ENCODE measurements at regions not wholly inside any gene's neighbourhood (a gene's known extent, or its start where the extent isn't known, plus 50 kb on each side); places are given as distances from the start of the nearest gene placed in this dataset.

DNA sequence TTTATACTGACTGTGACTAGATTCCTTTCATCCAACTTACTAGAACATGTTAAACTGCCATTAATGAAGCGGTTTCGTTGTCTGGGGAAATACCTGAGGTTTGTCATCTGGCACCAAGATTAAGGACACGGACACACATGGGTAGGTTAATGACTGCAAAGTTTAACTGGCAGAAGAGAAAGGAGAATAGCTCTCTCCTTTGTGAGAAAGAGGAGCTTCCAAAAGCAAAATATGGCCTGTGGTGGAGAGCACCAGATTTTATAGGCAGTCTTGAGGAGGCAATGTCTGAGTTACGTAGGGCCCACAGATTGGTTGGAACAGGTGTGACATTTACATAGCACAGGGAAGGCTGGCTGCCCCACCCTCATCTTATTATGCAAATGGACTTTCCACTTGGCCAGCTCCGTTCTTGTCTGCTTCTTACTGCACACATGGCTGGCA, 1193.0 kb upstream of the CELF2 start:
- DNase-seq (ENCODE audit: low spot score), result no peak
- no peak for TF ChIP-seq CTCF (IDR thresholded peaks at IDR 0.05; ENCODE audit: borderline replicate concordance, control extremely low read depth, extremely low read depth, insufficient read depth, missing control alignments)
- in situ Hi-C loops (cut with MboI; ENCODE audit: low sequenced_read_pairs, unreplicated experiment), result no loop called here

DNA sequence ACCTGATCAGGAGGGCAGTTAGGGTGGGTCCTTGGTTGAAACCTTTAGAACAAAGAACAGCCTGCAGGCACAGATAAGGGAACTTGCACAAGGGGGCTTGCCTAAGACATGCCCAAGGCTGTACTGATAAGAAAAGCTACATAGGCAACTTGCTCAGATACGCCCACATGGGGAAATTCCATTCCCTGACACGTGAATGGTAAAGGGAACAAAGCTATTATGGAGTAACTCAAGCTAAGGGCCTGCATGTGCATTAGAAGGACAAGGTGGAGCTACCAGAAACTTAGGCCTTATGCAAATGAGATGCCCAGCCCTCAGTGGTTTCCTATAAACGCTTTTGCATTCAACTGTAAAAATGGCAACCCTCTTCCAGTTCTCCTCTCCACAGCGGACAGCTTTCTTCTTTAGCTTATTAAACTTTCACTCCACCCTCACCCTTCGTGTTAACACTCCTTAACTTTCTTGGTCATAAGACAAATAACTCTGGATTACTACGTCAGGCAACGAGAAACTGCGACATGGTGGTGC, 1192.1 kb upstream of the CELF2 start:
- DNase-seq (ENCODE audit: low spot score), result no peak
- TF ChIP-seq CTCF (IDR thresholded peaks at IDR 0.05; ENCODE audit: borderline replicate concordance, control extremely low read depth, extremely low read depth, insufficient read depth, missing control alignments), result no peak
- in situ Hi-C loops (cut with MboI; ENCODE audit: low sequenced_read_pairs, unreplicated experiment), result no loop called here

- no peak for TF ChIP-seq CTCF (IDR thresholded peaks at IDR 0.05; ENCODE audit: borderline replicate concordance, control extremely low read depth, extremely low read depth, insufficient read depth, missing control alignments)
- DNase-seq (ENCODE audit: low spot score), result no peak
- in situ Hi-C loops (cut with MboI; ENCODE audit: low sequenced_read_pairs, unreplicated experiment), result no loop called here
Observed at GRCh38 chr10:9828110-9828509, 1189.6 kb upstream of the CELF2 start.

DNA sequence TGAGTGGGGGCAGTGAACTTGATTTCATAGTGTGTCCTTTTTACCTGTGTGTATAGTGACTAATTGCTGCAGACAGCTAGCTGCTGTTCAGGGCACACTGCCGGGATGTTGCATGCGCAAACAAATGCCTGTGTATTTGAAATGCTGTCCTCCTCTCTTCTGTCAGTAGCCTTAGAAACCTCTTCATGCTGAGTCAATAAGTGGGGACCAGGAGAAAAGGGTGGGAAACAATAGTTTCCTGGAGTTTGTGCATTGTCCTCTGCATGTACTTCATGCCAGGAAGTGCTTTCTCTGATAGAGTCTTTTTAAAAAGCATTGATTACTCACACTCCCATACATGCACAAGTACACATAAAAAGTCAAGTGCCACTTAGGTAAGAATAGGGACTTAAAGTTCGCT, 1183.7 kb upstream of the CELF2 start:
- in situ Hi-C loops (cut with MboI; ENCODE audit: low sequenced_read_pairs, unreplicated experiment), result no loop called here
- no peak for DNase-seq (ENCODE audit: low spot score)
- no peak for TF ChIP-seq CTCF (IDR thresholded peaks at IDR 0.05; ENCODE audit: borderline replicate concordance, control extremely low read depth, extremely low read depth, insufficient read depth, missing control alignments)

- in situ Hi-C loops (cut with MboI; ENCODE audit: low sequenced_read_pairs, unreplicated experiment), result no loop called here
- no peak for TF ChIP-seq CTCF (IDR thresholded peaks at IDR 0.05; ENCODE audit: borderline replicate concordance, control extremely low read depth, extremely low read depth, insufficient read depth, missing control alignments)
- no peak for DNase-seq (ENCODE audit: low spot score)
Observed at GRCh38 chr10:9834434-9834833, 1183.2 kb upstream of the CELF2 start.

- no peak for TF ChIP-seq CTCF (IDR thresholded peaks at IDR 0.05; ENCODE audit: borderline replicate concordance, control extremely low read depth, extremely low read depth, insufficient read depth, missing control alignments)
- in situ Hi-C loops (cut with MboI; ENCODE audit: low sequenced_read_pairs, unreplicated experiment), result no loop called here
- no peak for DNase-seq (ENCODE audit: low spot score)
Observed at GRCh38 chr10:9845075-9845474, 1172.6 kb upstream of the CELF2 start.

GRCh38 chr10:9848278-9848677, 1169.4 kb upstream of the CELF2 start:
- TF ChIP-seq CTCF (IDR thresholded peaks at IDR 0.05; ENCODE audit: borderline replicate concordance, control extremely low read depth, extremely low read depth, insufficient read depth, missing control alignments), result no peak
- DNase-seq (ENCODE audit: low spot score), result no peak
- in situ Hi-C loops (cut with MboI; ENCODE audit: low sequenced_read_pairs, unreplicated experiment), result no loop called here
